ENCODE measurements at regions not wholly inside any gene's neighbourhood (a gene's known extent, or its start where the extent isn't known, plus 50 kb on each side); places are given as distances from the start of the nearest gene placed in this dataset.

DNA sequence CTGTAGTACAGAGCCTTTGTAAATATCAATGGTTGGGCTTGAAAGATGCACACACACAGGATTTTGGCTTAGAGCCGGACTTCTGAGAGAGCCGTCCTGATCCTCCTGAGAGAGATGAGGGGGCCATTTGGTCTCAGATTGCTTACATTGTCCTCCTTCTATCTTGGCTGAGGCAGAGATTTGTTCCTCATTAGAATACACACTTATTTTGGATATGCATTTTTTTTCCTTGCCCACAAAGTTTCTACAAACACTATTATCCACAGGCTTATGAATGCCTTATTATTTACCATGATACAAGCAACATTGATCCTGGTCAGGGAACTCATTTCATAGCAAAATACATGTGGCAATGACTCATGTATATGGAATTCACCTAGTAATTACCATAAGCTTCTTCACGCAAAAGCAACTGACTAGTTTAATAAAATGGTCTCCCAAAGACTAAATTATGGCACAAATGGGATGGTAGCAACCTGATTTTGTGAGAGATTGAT is 175.3 kb downstream of the MDFIC start:
- no peak overlapping the region for H3K4me3 ChIP-seq (ENCODE audit: control insufficient read depth in 1 of 7, extremely low read depth in 1 of 7, insufficient read depth in 4 of 7, low read depth in 2 of 7, low read length in 6 of 7)
- H3K9me3 ChIP-seq (ENCODE audit: control extremely low read depth in 1 of 5, control insufficient read depth in 4 of 5, insufficient read depth in 2 of 5, low read depth in 1 of 5, low read length in 4 of 5), result no peaks in the 10 kb centered on the region
- POLR2A ChIA-PET, result no interaction called here
- no peaks in the 10 kb centered on the region for H3K27me3 ChIP-seq (replicated peaks in 2 of 5; ENCODE audit: control insufficient read depth in 4 of 5, insufficient read depth in 5 of 5, low read length in 4 of 5)
- no peak for DNase-seq
- no peak overlapping the region for H3K27ac ChIP-seq (ENCODE audit: insufficient read depth in 1 of 2, low read depth in 1 of 2, low read length in 2 of 2, poor library complexity in 1 of 2, severe bottlenecking in 2 of 2)
- 100% methylated on average over 2 of the region's 3 CpGs for WGBS (ENCODE audit: insufficient coverage)
- CTCF ChIA-PET, result no interaction called here
- H3K36me3 ChIP-seq (ENCODE audit: control insufficient read depth in 4 of 4, insufficient read depth in 4 of 4, low read length in 3 of 4), result no peaks in the 10 kb centered on the region
- H3K4me1 ChIP-seq (ENCODE audit: control extremely low read depth in 1 of 4, control insufficient read depth in 4 of 4, insufficient read depth in 4 of 4, low read length in 3 of 4), result peaks cover 0 to 3% (median 0%) of the 10 kb centered on the region in 4 experiments

DNA sequence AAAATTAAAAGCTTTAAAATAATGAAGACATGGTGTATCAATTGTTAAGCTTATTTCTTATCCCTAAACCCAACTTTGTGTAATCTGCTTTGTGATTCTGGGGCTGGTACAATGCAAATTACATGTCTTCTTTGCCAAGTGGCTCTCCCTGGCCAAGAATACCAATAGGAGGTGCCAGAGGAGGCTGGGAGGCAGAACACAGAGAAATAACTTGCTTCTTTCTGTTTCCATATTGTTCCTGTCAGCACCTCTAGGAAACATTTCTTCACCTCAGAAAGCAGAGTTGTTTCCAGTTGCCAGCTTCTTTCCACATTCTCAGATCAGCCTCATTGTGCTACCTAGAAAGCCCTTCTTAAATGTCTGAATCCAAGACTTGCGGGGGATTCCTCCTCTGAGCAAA is 174.4 kb downstream of the MDFIC start:
- Histone ChIP-seq H3K27ac (ENCODE audit: insufficient read depth in 1 of 2, low read depth in 1 of 2, low read length in 2 of 2, poor library complexity in 1 of 2, severe bottlenecking in 2 of 2) (no peak overlapping the region), H3K4me3 (ENCODE audit: control insufficient read depth in 1 of 7, extremely low read depth in 1 of 7, insufficient read depth in 4 of 7, low read depth in 2 of 7, low read length in 6 of 7) (no peak overlapping the region), H3K4me1 (ENCODE audit: control extremely low read depth in 1 of 4, control insufficient read depth in 4 of 4, insufficient read depth in 4 of 4, low read length in 3 of 4) (peaks cover 0 to 3% (median 0%) of the 10 kb centered on the region in 4 experiments), H3K9me3 (ENCODE audit: control extremely low read depth in 1 of 5, control insufficient read depth in 4 of 5, insufficient read depth in 2 of 5, low read depth in 1 of 5, low read length in 4 of 5) (no peaks in the 10 kb centered on the region), H3K27me3 (replicated peaks in 2 of 5; ENCODE audit: control insufficient read depth in 4 of 5, insufficient read depth in 5 of 5, low read length in 4 of 5) (no peaks in the 10 kb centered on the region), H3K36me3 (ENCODE audit: control insufficient read depth in 4 of 4, insufficient read depth in 4 of 4, low read length in 3 of 4) (no peaks in the 10 kb centered on the region)
- WGBS (ENCODE audit: insufficient coverage), result 100% methylated on average over 1 of the region's 1 CpG
- CTCF ChIA-PET, result interaction anchor here (0.6 kb wide), 1 partner anchor 756 kb away, joined by 3 read pairs; no protein-coding TSS in a partner anchor
- POLR2A ChIA-PET, result no interaction called here
- no peak for DNase-seq

DNA sequence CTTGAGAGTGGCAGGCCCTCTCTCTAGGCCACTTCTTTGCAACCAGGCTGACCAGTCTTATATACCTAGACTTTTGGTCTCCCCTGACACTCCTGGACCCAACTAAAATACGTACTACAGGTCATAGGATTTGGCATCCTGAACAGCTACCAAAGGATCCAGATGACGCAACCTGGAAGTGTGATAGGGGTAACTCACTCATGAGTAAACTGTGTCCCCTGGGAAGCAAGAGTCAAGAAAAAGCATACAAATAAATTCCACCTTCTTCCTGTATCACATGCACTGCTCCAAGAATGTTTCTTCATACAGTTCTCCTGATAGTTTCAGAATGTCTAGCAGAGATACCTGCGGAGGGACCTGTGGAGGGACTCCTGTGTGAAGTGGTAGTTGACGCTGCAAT is 172.3 kb downstream of the MDFIC start:
- no peak overlapping the region for H3K27ac ChIP-seq (ENCODE audit: insufficient read depth in 1 of 2, low read depth in 1 of 2, low read length in 2 of 2, poor library complexity in 1 of 2, severe bottlenecking in 2 of 2)
- CTCF ChIA-PET, result no interaction called here
- no peaks in the 10 kb centered on the region for H3K36me3 ChIP-seq (ENCODE audit: control insufficient read depth in 4 of 4, insufficient read depth in 4 of 4, low read length in 3 of 4)
- no peaks in the 10 kb centered on the region for H3K27me3 ChIP-seq (replicated peaks in 2 of 5; ENCODE audit: control insufficient read depth in 4 of 5, insufficient read depth in 5 of 5, low read length in 4 of 5)
- H3K4me3 ChIP-seq (ENCODE audit: control insufficient read depth in 1 of 7, extremely low read depth in 1 of 7, insufficient read depth in 4 of 7, low read depth in 2 of 7, low read length in 6 of 7), result no peak overlapping the region
- WGBS (ENCODE audit: insufficient coverage), result 100% methylated on average over 1 of the region's 4 CpGs
- DNase-seq, result no peak
- H3K4me1 ChIP-seq (ENCODE audit: control extremely low read depth in 1 of 4, control insufficient read depth in 4 of 4, insufficient read depth in 4 of 4, low read length in 3 of 4), result peaks cover 0 to 3% (median 0%) of the 10 kb centered on the region in 4 experiments
- H3K9me3 ChIP-seq (ENCODE audit: control extremely low read depth in 1 of 5, control insufficient read depth in 4 of 5, insufficient read depth in 2 of 5, low read depth in 1 of 5, low read length in 4 of 5), result no peaks in the 10 kb centered on the region
- POLR2A ChIA-PET, result no interaction called here

DNA sequence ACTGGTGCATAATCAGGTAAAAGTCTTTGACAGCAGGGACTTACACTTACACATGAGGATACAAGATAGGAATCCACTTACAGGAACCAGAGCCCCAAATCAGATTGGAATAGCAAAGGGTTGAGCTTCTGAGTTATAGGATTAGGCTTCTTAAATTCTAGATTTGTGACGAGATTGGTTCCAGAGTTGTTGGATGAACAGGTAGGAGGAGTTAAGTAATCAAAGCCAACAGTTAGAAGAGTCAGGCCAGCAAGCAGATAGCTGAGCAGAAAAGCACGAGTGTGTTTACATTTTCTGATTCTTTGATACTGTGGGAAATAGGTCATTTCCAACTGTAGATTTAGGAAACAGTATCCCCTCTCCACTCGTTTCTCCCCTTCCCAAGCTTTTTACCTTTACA is 167.0 kb downstream of the MDFIC start:
- ChIA-PET POLR2A (no interaction called here), CTCF (interaction anchor here (1.2 kb wide), 1 partner anchor 21 kb away, joined by 3 read pairs; no protein-coding TSS in a partner anchor)
- 89% methylated on average over 1 of the region's 3 CpGs for WGBS (ENCODE audit: insufficient coverage)
- Histone ChIP-seq H3K36me3 (ENCODE audit: control insufficient read depth in 4 of 4, insufficient read depth in 4 of 4, low read length in 3 of 4) (no peaks in the 10 kb centered on the region), H3K4me3 (ENCODE audit: control insufficient read depth in 1 of 7, extremely low read depth in 1 of 7, insufficient read depth in 4 of 7, low read depth in 2 of 7, low read length in 6 of 7) (no peak overlapping the region), H3K9me3 (ENCODE audit: control extremely low read depth in 1 of 5, control insufficient read depth in 4 of 5, insufficient read depth in 2 of 5, low read depth in 1 of 5, low read length in 4 of 5) (no peaks in the 10 kb centered on the region), H3K4me1 (ENCODE audit: control extremely low read depth in 1 of 4, control insufficient read depth in 4 of 4, insufficient read depth in 4 of 4, low read length in 3 of 4) (no peaks in the 10 kb centered on the region), H3K27ac (ENCODE audit: insufficient read depth in 1 of 2, low read depth in 1 of 2, low read length in 2 of 2, poor library complexity in 1 of 2, severe bottlenecking in 2 of 2) (no peak overlapping the region), H3K27me3 (replicated peaks in 2 of 5; ENCODE audit: control insufficient read depth in 4 of 5, insufficient read depth in 5 of 5, low read length in 4 of 5) (no peaks in the 10 kb centered on the region)
- no peak for DNase-seq

DNA sequence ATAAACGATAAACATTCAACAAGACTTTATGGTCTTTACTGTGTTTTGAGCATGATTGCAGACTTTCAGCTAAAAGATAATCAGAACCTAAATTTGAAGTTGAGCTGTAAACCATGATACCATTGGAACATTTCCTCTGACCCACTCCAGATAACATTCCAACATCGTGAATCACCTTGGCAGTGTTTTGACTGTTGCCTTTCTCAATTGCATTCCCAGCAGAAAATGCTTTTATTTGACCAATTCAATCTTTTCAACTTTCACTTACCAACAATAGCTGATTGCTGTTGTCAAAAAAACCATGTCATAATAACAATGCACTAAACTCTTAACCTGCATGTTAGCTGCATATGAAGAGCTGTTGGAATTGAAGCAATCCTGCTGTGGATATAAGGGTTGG is 165.5 kb downstream of the MDFIC start:
- Histone ChIP-seq H3K36me3 (ENCODE audit: control insufficient read depth in 4 of 4, insufficient read depth in 4 of 4, low read length in 3 of 4) (no peaks in the 10 kb centered on the region), H3K27ac (ENCODE audit: insufficient read depth in 1 of 2, low read depth in 1 of 2, low read length in 2 of 2, poor library complexity in 1 of 2, severe bottlenecking in 2 of 2) (no peak overlapping the region), H3K4me3 (ENCODE audit: control insufficient read depth in 1 of 7, extremely low read depth in 1 of 7, insufficient read depth in 4 of 7, low read depth in 2 of 7, low read length in 6 of 7) (no peak overlapping the region), H3K27me3 (replicated peaks in 2 of 5; ENCODE audit: control insufficient read depth in 4 of 5, insufficient read depth in 5 of 5, low read length in 4 of 5) (no peaks in the 10 kb centered on the region), H3K4me1 (ENCODE audit: control extremely low read depth in 1 of 4, control insufficient read depth in 4 of 4, insufficient read depth in 4 of 4, low read length in 3 of 4) (no peaks in the 10 kb centered on the region), H3K9me3 (ENCODE audit: control extremely low read depth in 1 of 5, control insufficient read depth in 4 of 5, insufficient read depth in 2 of 5, low read depth in 1 of 5, low read length in 4 of 5) (no peaks in the 10 kb centered on the region)
- POLR2A ChIA-PET, result no interaction called here
- DNase-seq, result no peak
- CTCF ChIA-PET, result interaction anchor here (1.6 kb wide), 1 partner anchor 13 kb away, joined by 6 read pairs; no protein-coding TSS in a partner anchor
- no CpG with 5 or more reads among the region's 2 CpGs for WGBS (ENCODE audit: insufficient coverage)

DNA sequence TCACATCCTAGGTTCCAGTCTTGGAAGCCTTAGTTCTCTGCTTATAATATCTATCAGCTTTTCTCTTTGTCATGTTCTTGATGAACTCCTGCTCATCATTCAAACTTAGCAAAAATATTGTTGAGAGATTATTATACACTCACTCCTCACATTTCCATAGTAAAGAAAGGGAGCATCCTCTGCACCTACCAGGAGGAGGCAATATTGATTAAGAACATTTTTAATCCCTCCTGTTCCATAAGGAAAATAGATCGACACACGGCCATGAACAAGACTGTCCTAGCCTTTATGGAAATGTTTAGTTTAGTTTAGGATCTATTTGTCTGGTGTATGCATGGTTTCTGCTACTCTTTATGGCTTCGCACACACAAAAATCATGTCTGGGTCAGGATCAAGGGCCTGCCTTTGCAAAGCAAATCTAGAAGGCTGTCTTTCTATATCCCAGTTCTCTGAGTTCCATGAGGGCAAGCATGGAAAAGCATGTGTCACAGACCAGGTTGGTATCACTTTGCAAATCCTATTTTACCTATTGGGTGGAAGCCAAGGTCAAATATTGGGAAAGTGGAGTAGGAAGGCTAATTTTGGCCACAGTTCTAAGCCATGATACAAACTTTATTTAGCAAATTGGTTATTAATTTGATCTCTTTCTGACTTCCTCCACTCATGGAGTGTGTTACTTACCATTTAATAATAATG is 164.4 kb downstream of the MDFIC start:
- no peaks in the 10 kb centered on the region for H3K27me3 ChIP-seq (replicated peaks in 2 of 5; ENCODE audit: control insufficient read depth in 4 of 5, insufficient read depth in 5 of 5, low read length in 4 of 5)
- H3K4me1 ChIP-seq (ENCODE audit: control extremely low read depth in 1 of 4, control insufficient read depth in 4 of 4, insufficient read depth in 4 of 4, low read length in 3 of 4), result no peaks in the 10 kb centered on the region
- DNase-seq, result no peak
- no peaks in the 10 kb centered on the region for H3K9me3 ChIP-seq (ENCODE audit: control extremely low read depth in 1 of 5, control insufficient read depth in 4 of 5, insufficient read depth in 2 of 5, low read depth in 1 of 5, low read length in 4 of 5)
- 100% methylated on average over 2 of the region's 3 CpGs for WGBS (ENCODE audit: insufficient coverage)
- H3K36me3 ChIP-seq (ENCODE audit: control insufficient read depth in 4 of 4, insufficient read depth in 4 of 4, low read length in 3 of 4), result no peaks in the 10 kb centered on the region
- ChIA-PET CTCF (no interaction called here), POLR2A (no interaction called here)
- H3K27ac ChIP-seq (ENCODE audit: insufficient read depth in 1 of 2, low read depth in 1 of 2, low read length in 2 of 2, poor library complexity in 1 of 2, severe bottlenecking in 2 of 2), result no peak overlapping the region
- H3K4me3 ChIP-seq (ENCODE audit: control insufficient read depth in 1 of 7, extremely low read depth in 1 of 7, insufficient read depth in 4 of 7, low read depth in 2 of 7, low read length in 6 of 7), result no peak overlapping the region

DNA sequence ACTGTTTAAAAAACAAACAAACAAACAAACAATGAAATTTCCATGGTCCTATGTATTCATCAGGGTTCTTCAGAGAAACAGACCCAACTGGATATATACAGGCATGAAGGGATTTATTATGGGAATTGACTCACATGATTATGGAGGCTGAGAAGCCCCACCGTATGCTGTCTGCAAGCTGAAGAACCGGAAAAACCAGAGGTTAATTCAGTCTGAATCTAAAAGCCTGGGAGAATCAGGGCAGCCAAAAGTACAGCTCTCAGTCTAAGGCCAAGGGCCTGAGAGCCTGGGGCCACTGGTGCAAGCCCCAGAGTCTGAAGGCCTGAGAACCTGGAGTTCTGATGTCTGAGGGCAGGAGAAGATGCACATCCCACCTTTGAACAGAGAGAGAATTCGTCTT is 163.5 kb downstream of the MDFIC start:
- H3K27me3 ChIP-seq (replicated peaks in 2 of 5; ENCODE audit: control insufficient read depth in 4 of 5, insufficient read depth in 5 of 5, low read length in 4 of 5), result no peaks in the 10 kb centered on the region
- no peak overlapping the region for H3K27ac ChIP-seq (ENCODE audit: insufficient read depth in 1 of 2, low read depth in 1 of 2, low read length in 2 of 2, poor library complexity in 1 of 2, severe bottlenecking in 2 of 2)
- 98% methylated on average over 3 of the region's 3 CpGs for WGBS (ENCODE audit: insufficient coverage)
- H3K4me1 ChIP-seq (ENCODE audit: control extremely low read depth in 1 of 4, control insufficient read depth in 4 of 4, insufficient read depth in 4 of 4, low read length in 3 of 4), result no peaks in the 10 kb centered on the region
- H3K36me3 ChIP-seq (ENCODE audit: control insufficient read depth in 4 of 4, insufficient read depth in 4 of 4, low read length in 3 of 4), result no peaks in the 10 kb centered on the region
- H3K9me3 ChIP-seq (ENCODE audit: control extremely low read depth in 1 of 5, control insufficient read depth in 4 of 5, insufficient read depth in 2 of 5, low read depth in 1 of 5, low read length in 4 of 5), result no peaks in the 10 kb centered on the region
- ChIA-PET POLR2A (no interaction called here), CTCF (no interaction called here)
- no peak overlapping the region for H3K4me3 ChIP-seq (ENCODE audit: control insufficient read depth in 1 of 7, extremely low read depth in 1 of 7, insufficient read depth in 4 of 7, low read depth in 2 of 7, low read length in 6 of 7)
- no peak for DNase-seq

Measured in common myeloid progenitor, CD34-positive (primary cell).